H1 (cell line): ENCODE measurements at regions not wholly inside any gene's neighbourhood (a gene's known extent, or its start where the extent isn't known, plus 50 kb on each side); places are given as distances from the start of the nearest gene placed in this dataset.

Experiments used
- CTCF ChIA-PET: fragments of 300-600 bp; sonication (Branson Sonifier 250); formaldehyde crosslinking; loops from one replicate; lab custom pipeline; 2021; ENCODE audit not compliant: partially characterized antibody; lab: Charles Lee
- POLR2A ChIA-PET: fragments of 300-600 bp; sonication (Branson Sonifier 250); formaldehyde crosslinking; loops from one replicate; lab custom pipeline; 2021; ENCODE audit warnings: inconsistent platforms; ENCODE audit not compliant: partially characterized antibody; lab: Charles Lee
- DNase-seq, 2 experiments: peaks; one replicate each; pipeline versions ENCODE4 v3.0.0 to v3.0.0-alpha.2; 2010 to 2022; ENCODE audit warnings: low spot score in 2 of 2, low read depth in 1 of 2, mixed read lengths in 1 of 2
- FAIRE-seq: peaks from 2 replicates; lab custom pipeline; 2011; peaks lifted over from hg19 to GRCh38; lab: Jason Lieb, UNC
- H2AFZ ChIP-seq: 2 replicates; pipeline ENCODE4 v1.8.1; 2012; ENCODE audit warnings: low read length, inconsistent platforms
- H2AK5ac ChIP-seq: 2 replicates; pipeline ENCODE4 v1.6.1; 2013; ENCODE audit warnings: low read depth, low read length
- H2BK120ac ChIP-seq: replicated peaks from 2 replicates; pipeline ENCODE3; 2013; ENCODE audit warnings: low read depth, low read length, inconsistent platforms
- H2BK12ac ChIP-seq: 2 replicates; pipeline ENCODE4 v1.6.1; 2013; ENCODE audit warnings: low read depth, low read length
- H2BK15ac ChIP-seq: 2 replicates; pipeline ENCODE4 v1.6.1; 2013; ENCODE audit warnings: low read length
- H2BK20ac ChIP-seq: 2 replicates; pipeline ENCODE4 v1.6.1; 2013; ENCODE audit warnings: low read length
- H2BK5ac ChIP-seq: 2 replicates; pipeline ENCODE4 v1.6.1; 2013; ENCODE audit warnings: low read depth, low read length
- H3K14ac ChIP-seq: 2 replicates; pipeline ENCODE4 v1.6.1; 2013; ENCODE audit warnings: inconsistent platforms; ENCODE audit not compliant: insufficient read length
- H3K18ac ChIP-seq: 2 replicates; pipeline ENCODE4 v1.6.1; 2013; ENCODE audit warnings: low read length; ENCODE audit errors: extremely low read depth
- H3K23ac ChIP-seq: 2 replicates; pipeline ENCODE4 v1.6.1; 2013; ENCODE audit warnings: inconsistent platforms; ENCODE audit not compliant: insufficient read length
- H3K23me2 ChIP-seq: 2 replicates; pipeline ENCODE4 v1.6.1; 2013; ENCODE audit warnings: low read depth, low read length
- H3K27ac ChIP-seq: 2 replicates; pipeline ENCODE4 v1.6.1; 2011; ENCODE audit warnings: low read depth, low read length, inconsistent platforms
- H3K27me3 ChIP-seq, 4 experiments: replicated peaks in 1 of 4; 1 replicate in 1 of 4; 2 replicates in 3 of 4; pipeline versions ENCODE4 v1.6.1 to v1.8.1; 2011 to 2013; ENCODE audit warnings: low read length in 3 of 4, mild to moderate bottlenecking in 3 of 4, inconsistent platforms in 2 of 4, mixed read lengths in 2 of 4, moderate library complexity in 1 of 4; ENCODE audit not compliant: control insufficient read depth in 3 of 4, insufficient read depth in 3 of 4; ENCODE audit errors: extremely low read depth in 1 of 4
- H3K36me3 ChIP-seq, 4 experiments: 2 replicates each; pipeline versions ENCODE4 v1.6.1 to v1.8.1; 2011 to 2013; ENCODE audit warnings: mild to moderate bottlenecking in 4 of 4, low read length in 3 of 4, moderate library complexity in 2 of 4, control low read depth in 1 of 4, inconsistent platforms in 1 of 4; ENCODE audit not compliant: insufficient read depth in 4 of 4, control insufficient read depth in 2 of 4
- H3K4ac ChIP-seq: replicated peaks from 2 replicates; pipeline ENCODE3; 2013; ENCODE audit warnings: low read length, low read depth, mixed read lengths, inconsistent platforms; ENCODE audit not compliant: insufficient read length
- H3K4me1 ChIP-seq, 4 experiments: replicated peaks in 1 of 4; 1 replicate in 1 of 4; 2 replicates in 3 of 4; pipeline versions ENCODE4 v1.6.1 to v1.8.1; 2011 to 2013; ENCODE audit warnings: low read length in 3 of 4, inconsistent platforms in 2 of 4, mixed read lengths in 1 of 4; ENCODE audit not compliant: insufficient read depth in 4 of 4, control insufficient read depth in 3 of 4
- H3K4me2 ChIP-seq, 2 experiments: 2 replicates each; pipeline versions ENCODE4 v1.6.1 to v1.8.1; 2011 to 2013; ENCODE audit warnings: low read depth in 2 of 2, low read length in 2 of 2, control low read depth in 1 of 2, inconsistent platforms in 1 of 2, mild to moderate bottlenecking in 1 of 2; ENCODE audit not compliant: insufficient read depth in 1 of 2
- H3K4me3 ChIP-seq, 4 experiments: fragments of 200-600, 300-600 bp in 1 of 4; sonication (generic), shearing (Covaris generic), sonication (Bioruptor Twin) in 1 of 4; 2 replicates each; pipeline versions ENCODE4 v1.5.1 to v1.8.1; 2011 to 2016; ENCODE audit warnings: low read length in 4 of 4, low read depth in 3 of 4, control low read depth in 2 of 4, inconsistent platforms in 2 of 4, mild to moderate bottlenecking in 2 of 4, mixed read lengths in 1 of 4, moderate library complexity in 1 of 4; ENCODE audit not compliant: insufficient read depth in 2 of 4; ENCODE audit errors: extremely low read depth in 1 of 4
- H3K56ac ChIP-seq: replicated peaks from 2 replicates; pipeline ENCODE3; 2013; ENCODE audit warnings: low read depth, mild to moderate bottlenecking, mixed read lengths, low read length, inconsistent platforms; ENCODE audit not compliant: insufficient read length
- H3K79me1 ChIP-seq: 2 replicates; pipeline ENCODE4 v1.6.1; 2013; ENCODE audit warnings: low read depth, low read length, control low read depth
- H3K79me2 ChIP-seq, 2 experiments: 2 replicates each; pipeline versions ENCODE4 v1.6.1 to v1.8.1; 2012 to 2013; ENCODE audit warnings: low read length in 2 of 2, mild to moderate bottlenecking in 2 of 2, inconsistent platforms in 1 of 2; ENCODE audit not compliant: insufficient read depth in 2 of 2, control insufficient read depth in 1 of 2
- H3K9ac ChIP-seq, 4 experiments: replicated peaks in 1 of 4; 1 replicate in 1 of 4; 2 replicates in 3 of 4; pipeline versions ENCODE4 v1.6.1 to v1.8.1; 2011 to 2013; ENCODE audit warnings: low read depth in 3 of 4, low read length in 3 of 4, control low read depth in 2 of 4, mild to moderate bottlenecking in 2 of 4, moderate library complexity in 2 of 4, inconsistent platforms in 1 of 4; ENCODE audit errors: extremely low read depth in 1 of 4
- H3K9me3 ChIP-seq, 2 experiments: 2 replicates each; pipeline versions ENCODE4 v1.6.1 to v1.8.1; 2012 to 2013; ENCODE audit warnings: mild to moderate bottlenecking in 2 of 2, moderate library complexity in 2 of 2, control low read depth in 1 of 2, inconsistent platforms in 1 of 2, low read depth in 1 of 2, low read length in 1 of 2, mixed read lengths in 1 of 2; ENCODE audit not compliant: insufficient read depth in 2 of 2
- H4K20me1 ChIP-seq, 2 experiments: replicated peaks in 1 of 2; 2 replicates each; pipeline versions ENCODE3 to v1.8.1; 2011 to 2013; ENCODE audit warnings: inconsistent platforms in 2 of 2, low read length in 2 of 2, mild to moderate bottlenecking in 1 of 2; ENCODE audit not compliant: insufficient read depth in 2 of 2, control insufficient read depth in 1 of 2
- H4K5ac ChIP-seq: 2 replicates; pipeline ENCODE4 v1.6.1; 2013; ENCODE audit warnings: low read length, low read depth, mixed read lengths, inconsistent platforms; ENCODE audit not compliant: insufficient read length
- H4K8ac ChIP-seq: 2 replicates; pipeline ENCODE4 v1.8.0; 2013; ENCODE audit warnings: mild to moderate bottlenecking, moderate library complexity, low read length, inconsistent platforms; ENCODE audit not compliant: insufficient read depth; ENCODE audit errors: extremely low read depth
- H4K91ac ChIP-seq: replicated peaks from 2 replicates; pipeline ENCODE3; 2013; ENCODE audit warnings: low read length, mixed read lengths, inconsistent platforms; ENCODE audit not compliant: insufficient read length
- KDM1A ChIP-seq: fragments of 200-600, 300-600 bp; sonication (generic); IDR thresholded peaks from 2 replicates; pipeline ENCODE4 v1.7.1; 2016; ENCODE audit warnings: mild to moderate bottlenecking, low read length, borderline replicate concordance
- RNF2 ChIP-seq: fragments of 200-900, 300-1000 bp; sonication (generic); IDR thresholded peaks from 2 replicates; pipeline ENCODE4 v1.7.1; 2016; ENCODE audit warnings: borderline replicate concordance, low read depth, mild to moderate bottlenecking, antibody characterized with exemption, low read length; ENCODE audit not compliant: poor library complexity, severe bottlenecking; ENCODE audit errors: missing control alignments
- WGBS, 2 experiments: shearing (Covaris generic) in 1 of 2; methylation state at CpG; one replicate each; pipeline versions ENCODE4 v1.1.6 to v1.1.7; 2013 to 2015; ENCODE audit warnings: low lambda C conversion rate in 2 of 2, mixed read lengths in 2 of 2, inconsistent platforms in 1 of 2, low coverage in 1 of 2, missing lambda C conversion rate in 1 of 2; ENCODE audit not compliant: insufficient replicate concordance in 2 of 2, insufficient coverage in 1 of 2, insufficient read length in 1 of 2; ENCODE audit errors: extremely low coverage in 1 of 2, missing lambda C conversion rate in 1 of 2; 5-methylcytosine and 5-hydroxymethylcytosine counted together

GRCh38 chr10:118195729-118196128 is 146.4 kb downstream of the FAM204A start:
- Histone ChIP-seq H4K5ac (no peak overlapping the region), H3K27ac (no peak overlapping the region), H3K18ac (no peak overlapping the region), H3K27me3 (no peaks in the 10 kb centered on the region), H3K79me2 (no peaks in the 10 kb centered on the region), H3K23ac (no peak overlapping the region), H2BK5ac (no peak overlapping the region), H2BK20ac (no peak overlapping the region), H3K4me3 (no peak overlapping the region), H2BK12ac (no peak overlapping the region), H2AK5ac (no peak overlapping the region), H3K9ac (no peak overlapping the region), H3K4me2 (no peak overlapping the region), H4K8ac (no peak overlapping the region), H3K36me3 (no peaks in the 10 kb centered on the region), H3K4me1 (no peaks in the 10 kb centered on the region), H4K20me1 (no peaks in the 10 kb centered on the region), H4K91ac (no peak overlapping the region), H3K79me1 (no peaks in the 10 kb centered on the region), H2BK120ac (no peak overlapping the region), H2AFZ (no peak overlapping the region), H3K4ac (no peak overlapping the region), H3K23me2 (no peaks in the 10 kb centered on the region), H3K9me3 (no peaks in the 10 kb centered on the region), H3K14ac (no peak overlapping the region), H2BK15ac (no peak overlapping the region), H3K56ac (no peak overlapping the region)
- TF ChIP-seq KDM1A, result 0 out of 2 replicates have a peak, but pooled peaks have one; percentile 37
- no peak for TF ChIP-seq RNF2
- CTCF ChIA-PET, result no interaction called here
- DNase-seq (no peak), FAIRE-seq (no peak)
- WGBS, 2 experiments, result 86% methylated on average over 2 of the region's 2 CpGs; no CpG with 5 or more reads in 1 of the 2 experiments
- POLR2A ChIA-PET, result no interaction called here
